ENCODE measurements at regions not wholly inside any gene's neighbourhood (a gene's known extent, or its start where the extent isn't known, plus 50 kb on each side); places are given as distances from the start of the nearest gene placed in this dataset.

- Histone ChIP-seq H4K91ac (ENCODE audit: low read depth, low read length) (no peak overlapping the region), H4K8ac (ENCODE audit: low read depth, low read length) (no peak overlapping the region), H3K4ac (ENCODE audit: low read depth, low read length) (no peak overlapping the region), H2BK12ac (ENCODE audit: low read length) (no peak overlapping the region), H3K23ac (ENCODE audit: low read length) (no peak overlapping the region), H3K4me3 (ENCODE audit: low read depth, low read length) (no peak overlapping the region), H3K4me1 (ENCODE audit: control insufficient read depth in 1 of 2, insufficient read depth in 2 of 2, low read length in 2 of 2) (no peaks in the 10 kb centered on the region), H3K27me3 (ENCODE audit: insufficient read depth, low read length) (no peaks in the 10 kb centered on the region), H3K4me2 (ENCODE audit: low read length) (no peak overlapping the region), H3K79me2 (ENCODE audit: control insufficient read depth, insufficient read depth, low read length, poor library complexity) (no peaks in the 10 kb centered on the region), H3K27ac (ENCODE audit: low read depth, low read length) (no peak overlapping the region), H3K18ac (ENCODE audit: low read length) (no peak overlapping the region), H2BK5ac (ENCODE audit: low read depth, low read length, poor library complexity) (no peak overlapping the region), H2AFZ (ENCODE audit: insufficient read depth, low read length, poor library complexity) (no peak overlapping the region), H3K9ac (ENCODE audit: low read length) (no peak overlapping the region), H3K9me3 (ENCODE audit: insufficient read depth, low read depth, low read length) (no peaks in the 10 kb centered on the region), H3K79me1 (ENCODE audit: low read length) (no peaks in the 10 kb centered on the region), H3K36me3 (ENCODE audit: control insufficient read depth in 1 of 2, insufficient read depth in 2 of 2, low read length in 2 of 2) (no peaks in the 10 kb centered on the region), H4K12ac (ENCODE audit: low read depth, low read length) (no peak overlapping the region), H2AK5ac (ENCODE audit: low read length) (no peak overlapping the region), H3K14ac (ENCODE audit: low read length) (no peak overlapping the region), H2BK120ac (ENCODE audit: insufficient read depth, low read length, poor library complexity) (no peak overlapping the region)
- no CpG with 5 or more reads among the region's 3 CpGs for WGBS (ENCODE audit: extremely low coverage, insufficient coverage, insufficient read length)
- DNase-seq: no peak
These were observed 241.6 kb downstream of the TFAP2B start for GRCh38 chr6:51060262-51060762.

GRCh38 chr6:51062166-51062722 lies 243.6 kb downstream of the TFAP2B start:
- Histone ChIP-seq H3K18ac (ENCODE audit: low read length) (no peak overlapping the region), H3K27me3 (ENCODE audit: insufficient read depth, low read length) (no peaks in the 10 kb centered on the region), H2BK120ac (ENCODE audit: insufficient read depth, low read length, poor library complexity) (no peak overlapping the region), H3K36me3 (ENCODE audit: control insufficient read depth in 1 of 2, insufficient read depth in 2 of 2, low read length in 2 of 2) (no peaks in the 10 kb centered on the region), H3K23ac (ENCODE audit: low read length) (no peak overlapping the region), H3K4me2 (ENCODE audit: low read length) (no peak overlapping the region), H3K27ac (ENCODE audit: low read depth, low read length) (no peak overlapping the region), H3K4me1 (ENCODE audit: control insufficient read depth in 1 of 2, insufficient read depth in 2 of 2, low read length in 2 of 2) (no peaks in the 10 kb centered on the region), H2BK5ac (ENCODE audit: low read depth, low read length, poor library complexity) (no peak overlapping the region), H4K8ac (ENCODE audit: low read depth, low read length) (no peak overlapping the region), H3K4ac (ENCODE audit: low read depth, low read length) (no peak overlapping the region), H3K4me3 (ENCODE audit: low read depth, low read length) (no peak overlapping the region), H3K79me2 (ENCODE audit: control insufficient read depth, insufficient read depth, low read length, poor library complexity) (no peaks in the 10 kb centered on the region), H4K91ac (ENCODE audit: low read depth, low read length) (no peak overlapping the region), H3K9me3 (ENCODE audit: insufficient read depth, low read depth, low read length) (no peaks in the 10 kb centered on the region), H2AFZ (ENCODE audit: insufficient read depth, low read length, poor library complexity) (no peak overlapping the region), H2AK5ac (ENCODE audit: low read length) (no peak overlapping the region), H3K9ac (ENCODE audit: low read length) (no peak overlapping the region), H3K14ac (ENCODE audit: low read length) (no peak overlapping the region), H4K12ac (ENCODE audit: low read depth, low read length) (no peak overlapping the region), H2BK12ac (ENCODE audit: low read length) (no peak overlapping the region), H3K79me1 (ENCODE audit: low read length) (no peaks in the 10 kb centered on the region)
- no peak for DNase-seq
- no CpG with 5 or more reads among the region's 3 CpGs for WGBS (ENCODE audit: extremely low coverage, insufficient coverage, insufficient read length)

- H3K79me1 ChIP-seq (ENCODE audit: low read length): no peaks in the 10 kb centered on the region
- H3K27ac ChIP-seq (ENCODE audit: low read depth, low read length): no peak overlapping the region
- H3K14ac ChIP-seq (ENCODE audit: low read length): no peak overlapping the region
- no CpG with 5 or more reads among the region's 3 CpGs for WGBS (ENCODE audit: extremely low coverage, insufficient coverage, insufficient read length)
- no peak overlapping the region for H3K4ac ChIP-seq (ENCODE audit: low read depth, low read length)
- no peak overlapping the region for H3K9ac ChIP-seq (ENCODE audit: low read length)
- no peak overlapping the region for H2BK5ac ChIP-seq (ENCODE audit: low read depth, low read length, poor library complexity)
- H3K4me3 ChIP-seq (ENCODE audit: low read depth, low read length): no peak overlapping the region
- no peak overlapping the region for H2BK12ac ChIP-seq (ENCODE audit: low read length)
- no peak overlapping the region for H2AFZ ChIP-seq (ENCODE audit: insufficient read depth, low read length, poor library complexity)
- H3K79me2 ChIP-seq (ENCODE audit: control insufficient read depth, insufficient read depth, low read length, poor library complexity): no peaks in the 10 kb centered on the region
- no peak overlapping the region for H4K8ac ChIP-seq (ENCODE audit: low read depth, low read length)
- no peak overlapping the region for H4K12ac ChIP-seq (ENCODE audit: low read depth, low read length)
- H3K23ac ChIP-seq (ENCODE audit: low read length): no peak overlapping the region
- H3K4me1 ChIP-seq (ENCODE audit: control insufficient read depth in 1 of 2, insufficient read depth in 2 of 2, low read length in 2 of 2): no peaks in the 10 kb centered on the region
- no peak overlapping the region for H3K18ac ChIP-seq (ENCODE audit: low read length)
- H3K9me3 ChIP-seq (ENCODE audit: insufficient read depth, low read depth, low read length): no peaks in the 10 kb centered on the region
- H4K91ac ChIP-seq (ENCODE audit: low read depth, low read length): no peak overlapping the region
- H3K36me3 ChIP-seq (ENCODE audit: control insufficient read depth in 1 of 2, insufficient read depth in 2 of 2, low read length in 2 of 2): no peaks in the 10 kb centered on the region
- H2BK120ac ChIP-seq (ENCODE audit: insufficient read depth, low read length, poor library complexity): no peak overlapping the region
- H3K27me3 ChIP-seq (ENCODE audit: insufficient read depth, low read length): no peaks in the 10 kb centered on the region
- H2AK5ac ChIP-seq (ENCODE audit: low read length): no peak overlapping the region
- DNase-seq: no peak
- H3K4me2 ChIP-seq (ENCODE audit: low read length): no peak overlapping the region
These were observed 259.3 kb downstream of the TFAP2B start for GRCh38 chr6:51077821-51078518.

GRCh38 chr6:51090343-51090742 lies 271.7 kb downstream of the TFAP2B start:
- H2BK5ac ChIP-seq (ENCODE audit: low read depth, low read length, poor library complexity): no peak overlapping the region
- peaks cover 3% of the 10 kb centered on the region for H3K27me3 ChIP-seq (ENCODE audit: insufficient read depth, low read length)
- no peak overlapping the region for H3K4me2 ChIP-seq (ENCODE audit: low read length)
- no peaks in the 10 kb centered on the region for H3K36me3 ChIP-seq (ENCODE audit: control insufficient read depth in 1 of 2, insufficient read depth in 2 of 2, low read length in 2 of 2)
- no peak overlapping the region for H2AFZ ChIP-seq (ENCODE audit: insufficient read depth, low read length, poor library complexity)
- no peak overlapping the region for H2BK120ac ChIP-seq (ENCODE audit: insufficient read depth, low read length, poor library complexity)
- no peak overlapping the region for H3K23ac ChIP-seq (ENCODE audit: low read length)
- no peaks in the 10 kb centered on the region for H3K9me3 ChIP-seq (ENCODE audit: insufficient read depth, low read depth, low read length)
- no peak overlapping the region for H3K18ac ChIP-seq (ENCODE audit: low read length)
- H3K79me2 ChIP-seq (ENCODE audit: control insufficient read depth, insufficient read depth, low read length, poor library complexity): no peaks in the 10 kb centered on the region
- H3K27ac ChIP-seq (ENCODE audit: low read depth, low read length): no peak overlapping the region
- H4K91ac ChIP-seq (ENCODE audit: low read depth, low read length): no peak overlapping the region
- no peak overlapping the region for H3K9ac ChIP-seq (ENCODE audit: low read length)
- DNase-seq: no peak
- no peak overlapping the region for H2AK5ac ChIP-seq (ENCODE audit: low read length)
- no peaks in the 10 kb centered on the region for H3K79me1 ChIP-seq (ENCODE audit: low read length)
- H2BK12ac ChIP-seq (ENCODE audit: low read length): no peak overlapping the region
- H3K14ac ChIP-seq (ENCODE audit: low read length): no peak overlapping the region
- no peak overlapping the region for H3K4me3 ChIP-seq (ENCODE audit: low read depth, low read length)
- H4K12ac ChIP-seq (ENCODE audit: low read depth, low read length): no peak overlapping the region
- H3K4ac ChIP-seq (ENCODE audit: low read depth, low read length): no peak overlapping the region
- no peak overlapping the region for H4K8ac ChIP-seq (ENCODE audit: low read depth, low read length)
- no peaks in the 10 kb centered on the region for H3K4me1 ChIP-seq (ENCODE audit: control insufficient read depth in 1 of 2, insufficient read depth in 2 of 2, low read length in 2 of 2)

Measured in trophoblast cell (in vitro differentiated cells and primary cell).